ENCODE measurements at regions not wholly inside any gene's neighbourhood (a gene's known extent, or its start where the extent isn't known, plus 50 kb on each side); places are given as distances from the start of the nearest gene placed in this dataset.

DNA sequence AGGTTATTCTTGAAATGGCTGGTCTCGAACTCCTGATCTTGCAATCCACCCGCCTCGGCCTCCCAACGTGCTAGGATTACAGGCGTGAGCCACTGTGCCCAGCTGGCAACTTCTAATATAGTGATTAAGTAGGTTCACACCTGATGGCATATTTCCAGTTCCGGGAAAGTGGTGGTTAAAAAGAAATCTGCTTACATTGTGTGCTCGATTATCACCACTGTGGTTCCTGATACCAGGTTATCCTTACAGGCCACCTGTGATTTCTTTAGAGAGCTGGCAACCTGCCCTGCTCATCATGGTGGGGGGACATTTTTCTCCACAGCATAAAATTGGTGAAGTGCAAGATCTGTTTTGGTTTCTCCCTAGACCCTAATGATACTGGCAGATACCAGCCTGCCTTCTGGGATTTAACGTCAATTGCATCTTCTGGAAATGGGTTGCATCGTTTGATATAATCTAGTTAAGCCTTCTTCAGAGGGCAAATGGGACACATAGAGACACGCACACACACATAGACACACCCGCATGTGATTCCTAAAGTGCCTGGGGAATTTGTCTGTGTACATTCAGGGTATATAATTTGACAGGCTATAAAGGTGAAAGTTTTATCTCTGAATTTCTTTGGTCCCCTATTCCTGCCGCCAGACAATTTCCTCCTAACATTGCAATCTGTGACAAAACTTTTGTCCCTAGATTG, 49.7 kb upstream of the CITED2 start:
- DNase-seq (ENCODE audit: low read depth in 2 of 3, low spot score in 1 of 3): no peak

Data from stimulated activated CD4-positive, alpha-beta T cell treated with anti-CD3 and anti-CD28 coated beads, Interleukin-12 subunit alpha, Interleukin-12 subunit beta, amount 100 ng/mL, for 48 hours (primary cell).